NCI-H2107 treated with DMSO at 0.1 percent for 48 hours (cell line): ENCODE measurements at regions not wholly inside any gene's neighbourhood (a gene's known extent, or its start where the extent isn't known, plus 50 kb on each side); places are given as distances from the start of the nearest gene placed in this dataset.
"Not testable (repeated sequence)": the region's sequence is repeated elsewhere in the genome, so short reads cannot be mapped to it uniquely, and the experiment has no call there.

Experiments
- DNase-seq: peaks from one replicate; lab custom pipeline; 2025; ENCODE audit not compliant: unreplicated experiment; lab: John Stamatoyannopoulos, UW

GRCh38 chr13:44783994-44784707, 205.1 kb downstream of the NUFIP1 start:
- no peak for DNase-seq

GRCh38 chr13:44780591-44781280, 204.6 kb upstream of the TSC22D1 start:
- no peak for DNase-seq

GRCh38 chr13:44778761-44779484, 202.8 kb upstream of the TSC22D1 start:
- DNase-seq: no peak

GRCh38 chr13:44775290-44775689, 199.2 kb upstream of the TSC22D1 start:
- DNase-seq: not testable (repeated sequence)

- no peak for DNase-seq
These were observed 194.8 kb upstream of the TSC22D1 start for GRCh38 chr13:44770951-44771350.

GRCh38 chr13:44769686-44770085, 193.6 kb upstream of the TSC22D1 start:
- DNase-seq: no peak

- no peak for DNase-seq
These were observed 192.8 kb upstream of the TSC22D1 start for GRCh38 chr13:44768775-44769581.

GRCh38 chr13:44768239-44768638, 192.1 kb upstream of the TSC22D1 start:
- DNase-seq: no peak

GRCh38 chr13:44765001-44765471, 188.9 kb upstream of the TSC22D1 start:
- DNase-seq: no peak

- no peak for DNase-seq
These were observed 188.2 kb upstream of the TSC22D1 start for GRCh38 chr13:44764302-44764692.

GRCh38 chr13:44763615-44764301, 187.6 kb upstream of the TSC22D1 start:
- DNase-seq: no peak

- DNase-seq: no peak
These were observed 186.8 kb upstream of the TSC22D1 start for GRCh38 chr13:44762911-44763310.

GRCh38 chr13:44760434-44760833, 184.3 kb upstream of the TSC22D1 start:
- peak; percentile 9 for DNase-seq

- peak; percentile 91 for DNase-seq
These were observed 183.5 kb upstream of the TSC22D1 start for GRCh38 chr13:44759384-44760360.

- DNase-seq: peak; percentile 76
These were observed 182.7 kb upstream of the TSC22D1 start for GRCh38 chr13:44758630-44759383.

- no peak for DNase-seq
These were observed 181.5 kb upstream of the TSC22D1 start for GRCh38 chr13:44757671-44758070.

- no peak for DNase-seq
These were observed 180.2 kb upstream of the TSC22D1 start for GRCh38 chr13:44756276-44756810.

GRCh38 chr13:44755872-44756271, 179.7 kb upstream of the TSC22D1 start:
- no peak for DNase-seq
